ENCODE measurements at regions not wholly inside any gene's neighbourhood (a gene's known extent, or its start where the extent isn't known, plus 50 kb on each side); places are given as distances from the start of the nearest gene placed in this dataset.

GRCh38 chr3:166123088-166123487 is 285.9 kb upstream of the BCHE start:
- intact Hi-C loops (cut with micrococcal nuclease) = no loop called here
- POLR2A ChIA-PET = no interaction called here
- Mint-ChIP-seq H3K36me3 (no peaks in the 10 kb centered on the region), H3K27ac (no peak overlapping the region), H3K27me3 (no peaks in the 10 kb centered on the region), H3K4me3 (no peak overlapping the region), H3K9me3 (peaks cover 15% of the 10 kb centered on the region), H3K4me1 (ENCODE audit: low read depth) (no peaks in the 10 kb centered on the region)
- CTCF ChIA-PET = no interaction called here
- no peak for DNase-seq

DNA sequence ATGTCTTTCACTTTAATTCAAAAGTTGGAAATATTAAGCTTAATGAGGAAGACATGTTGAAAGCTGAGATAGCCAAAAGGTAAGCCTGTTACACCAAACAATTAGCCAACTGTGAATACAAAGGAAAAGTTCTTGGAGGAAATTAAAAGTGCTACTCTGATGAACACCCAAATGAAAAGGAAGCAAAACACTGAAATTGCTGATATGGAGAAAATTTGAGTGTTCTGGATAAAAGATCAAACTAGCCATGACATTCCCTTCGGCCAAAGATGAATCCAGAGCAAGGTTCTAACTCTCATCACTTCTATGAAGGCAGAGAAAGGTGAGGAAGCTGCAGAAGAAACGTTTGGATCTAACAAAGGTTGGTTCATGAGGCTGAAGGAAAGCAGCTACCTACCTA is 280.8 kb upstream of the BCHE start:
- POLR2A ChIA-PET = no interaction called here
- no peaks in the 10 kb centered on the region for H3K36me3 Mint-ChIP-seq
- CTCF ChIA-PET = no interaction called here

GRCh38 chr3:166114448-166114847 is 277.2 kb upstream of the BCHE start:
- CTCF ChIA-PET = no interaction called here
- DNase-seq = no peak
- Mint-ChIP-seq H3K27me3 (no peaks in the 10 kb centered on the region), H3K4me1 (ENCODE audit: low read depth) (no peaks in the 10 kb centered on the region), H3K36me3 (no peaks in the 10 kb centered on the region), H3K4me3 (no peak overlapping the region), H3K9me3 (peaks cover 15% of the 10 kb centered on the region), H3K27ac (no peak overlapping the region)
- POLR2A ChIA-PET = no interaction called here
- intact Hi-C loops (cut with micrococcal nuclease) = no loop called here

More for the DNA sequence above, 280.8 kb upstream of the BCHE start:
- peaks cover 7% of the 10 kb centered on the region for H3K9me3 Mint-ChIP-seq
- no peak for DNase-seq
- no peak overlapping the region for H3K27ac Mint-ChIP-seq
- H3K4me1 Mint-ChIP-seq (ENCODE audit: low read depth) = no peaks in the 10 kb centered on the region
- H3K27me3 Mint-ChIP-seq = no peaks in the 10 kb centered on the region
- no peak overlapping the region for H3K4me3 Mint-ChIP-seq
- intact Hi-C loops (cut with micrococcal nuclease) = no loop called here

GRCh38 chr3:166111562-166111961 is 274.3 kb upstream of the BCHE start:
- intact Hi-C loops (cut with micrococcal nuclease) = no loop called here
- POLR2A ChIA-PET = no interaction called here

DNA sequence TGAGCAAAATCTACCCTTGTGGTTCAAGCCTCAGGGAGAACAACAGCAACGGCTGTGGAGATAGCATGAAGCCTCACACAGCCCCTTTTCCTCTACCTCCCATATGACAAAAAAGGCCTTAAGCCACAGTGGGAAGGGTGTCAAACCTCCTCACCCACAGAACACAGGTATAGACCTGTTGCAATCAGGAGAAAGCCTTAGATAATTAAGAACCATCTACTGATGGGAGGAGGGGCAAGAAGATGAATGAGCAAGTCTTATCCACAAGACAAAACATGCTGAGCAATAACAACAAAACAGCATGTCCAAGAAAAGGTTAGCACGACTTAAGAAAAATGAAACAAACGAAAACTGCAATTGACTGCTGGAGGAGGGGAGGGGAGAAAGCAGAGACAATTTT is 272.9 kb upstream of the BCHE start:
- CTCF ChIA-PET = no interaction called here
- Mint-ChIP-seq H3K27ac (no peak overlapping the region), H3K27me3 (no peaks in the 10 kb centered on the region), H3K4me3 (no peak overlapping the region), H3K4me1 (ENCODE audit: low read depth) (no peaks in the 10 kb centered on the region), H3K9me3 (peaks cover 19% of the 10 kb centered on the region), H3K36me3 (no peaks in the 10 kb centered on the region)
- intact Hi-C loops (cut with micrococcal nuclease) = no loop called here
- no peak for DNase-seq
- POLR2A ChIA-PET = no interaction called here

More at GRCh38 chr3:166111562-166111961, 274.3 kb upstream of the BCHE start:
- H3K27me3 Mint-ChIP-seq = no peaks in the 10 kb centered on the region
- H3K36me3 Mint-ChIP-seq = no peaks in the 10 kb centered on the region
- CTCF ChIA-PET = no interaction called here
- peaks cover 19% of the 10 kb centered on the region for H3K9me3 Mint-ChIP-seq
- H3K4me3 Mint-ChIP-seq = no peak overlapping the region
- no peaks in the 10 kb centered on the region for H3K4me1 Mint-ChIP-seq (ENCODE audit: low read depth)
- no peak overlapping the region for H3K27ac Mint-ChIP-seq
- DNase-seq = no peak

- no peak for DNase-seq
- Mint-ChIP-seq H3K4me3 (no peak overlapping the region), H3K4me1 (ENCODE audit: low read depth) (no peaks in the 10 kb centered on the region), H3K9me3 (peaks cover 15% of the 10 kb centered on the region), H3K27me3 (no peaks in the 10 kb centered on the region), H3K27ac (no peak overlapping the region), H3K36me3 (no peaks in the 10 kb centered on the region)
- intact Hi-C loops (cut with micrococcal nuclease) = no loop called here
- ChIA-PET POLR2A (no interaction called here), CTCF (no interaction called here)
Measured at GRCh38 chr3:166104938-166105337, 267.7 kb upstream of the BCHE start.

GRCh38 chr3:166100730-166101129 is 263.5 kb upstream of the BCHE start:
- Mint-ChIP-seq H3K9me3 (peaks cover 17% of the 10 kb centered on the region), H3K36me3 (no peaks in the 10 kb centered on the region), H3K27ac (no peak overlapping the region), H3K4me3 (no peak overlapping the region), H3K4me1 (ENCODE audit: low read depth) (no peaks in the 10 kb centered on the region), H3K27me3 (no peaks in the 10 kb centered on the region)
- ChIA-PET POLR2A (no interaction called here), CTCF (no interaction called here)
- intact Hi-C loops (cut with micrococcal nuclease) = no loop called here
- DNase-seq = no peak

- H3K27me3 Mint-ChIP-seq = no peaks in the 10 kb centered on the region
- H3K4me1 Mint-ChIP-seq (ENCODE audit: low read depth) = no peaks in the 10 kb centered on the region
- no peak for DNase-seq
- H3K36me3 Mint-ChIP-seq = no peaks in the 10 kb centered on the region
- intact Hi-C loops (cut with micrococcal nuclease) = no loop called here
- H3K27ac Mint-ChIP-seq = no peak overlapping the region
- peaks cover 7% of the 10 kb centered on the region for H3K9me3 Mint-ChIP-seq
- POLR2A ChIA-PET = no interaction called here
- H3K4me3 Mint-ChIP-seq = no peak overlapping the region
- CTCF ChIA-PET = no interaction called here
Measured at GRCh38 chr3:166089575-166089974, 252.4 kb upstream of the BCHE start.

DNA sequence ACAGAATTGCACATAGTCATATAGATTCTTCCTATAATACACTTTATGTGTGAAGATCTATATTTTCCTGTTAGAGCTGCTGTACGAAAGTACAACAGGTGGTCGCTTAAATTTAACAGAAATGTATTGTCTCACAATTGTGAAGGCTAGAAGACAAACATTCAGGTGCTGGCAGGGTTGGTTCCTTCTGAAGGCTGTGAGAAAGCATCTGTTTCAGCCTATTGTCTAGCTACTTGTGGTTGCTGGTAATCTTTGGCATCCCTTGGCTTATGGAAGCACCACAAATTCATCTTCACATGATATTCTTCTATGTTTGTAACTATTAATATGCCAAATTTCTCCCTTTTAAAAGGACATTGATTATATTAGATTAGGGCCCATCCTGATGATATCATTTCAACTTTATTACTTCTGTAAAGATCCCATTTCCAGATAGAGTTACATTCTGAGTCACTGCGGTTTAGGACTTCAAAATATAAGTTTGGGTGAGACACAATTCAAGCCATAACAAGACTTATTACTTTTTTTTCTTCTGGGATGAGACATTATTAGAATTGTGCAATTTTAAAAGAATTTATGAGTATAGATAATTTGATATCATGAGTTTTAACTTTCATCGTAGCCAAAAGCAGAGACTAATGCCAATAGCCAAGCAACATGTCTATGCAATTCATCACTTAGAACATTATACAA is 248.1 kb upstream of the BCHE start:
- H3K9me3 Mint-ChIP-seq = peaks cover 5% of the 10 kb centered on the region
- no peaks in the 10 kb centered on the region for H3K36me3 Mint-ChIP-seq
- no peak overlapping the region for H3K27ac Mint-ChIP-seq
- ChIA-PET POLR2A (no interaction called here), CTCF (interaction anchor here (0.6 kb wide), 1 partner anchor 1014 kb away, joined by 3 read pairs; no protein-coding TSS in a partner anchor)
- no peaks in the 10 kb centered on the region for H3K4me1 Mint-ChIP-seq (ENCODE audit: low read depth)
- intact Hi-C loops (cut with micrococcal nuclease) = no loop called here
- no peak overlapping the region for H3K4me3 Mint-ChIP-seq
- no peaks in the 10 kb centered on the region for H3K27me3 Mint-ChIP-seq
- no peak for DNase-seq

DNA sequence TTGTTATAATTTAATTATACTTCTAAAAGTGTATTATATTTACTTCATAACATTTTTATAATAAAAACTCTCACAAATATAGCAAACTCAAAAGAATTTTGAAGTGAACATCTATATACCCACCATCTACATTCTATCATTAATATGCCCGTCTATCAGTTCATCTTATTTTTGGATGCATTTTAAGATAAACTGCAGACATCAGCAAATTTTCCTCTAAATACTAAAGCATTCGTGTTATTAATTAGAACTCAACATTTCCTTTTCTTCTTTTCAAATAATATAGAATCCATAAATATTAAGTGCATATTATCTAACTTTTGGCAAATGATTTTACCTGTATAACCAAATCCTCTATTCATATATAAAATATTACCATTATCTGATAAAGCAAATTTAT is 242.9 kb upstream of the BCHE start:
- Mint-ChIP-seq H3K36me3 (no peaks in the 10 kb centered on the region), H3K9me3 (peaks cover 4% of the 10 kb centered on the region), H3K27ac (no peak overlapping the region), H3K4me1 (ENCODE audit: low read depth) (no peaks in the 10 kb centered on the region), H3K4me3 (no peak overlapping the region), H3K27me3 (no peaks in the 10 kb centered on the region)
- CTCF ChIA-PET = no interaction called here
- intact Hi-C loops (cut with micrococcal nuclease) = no loop called here
- no peak for DNase-seq
- POLR2A ChIA-PET = no interaction called here

DNA sequence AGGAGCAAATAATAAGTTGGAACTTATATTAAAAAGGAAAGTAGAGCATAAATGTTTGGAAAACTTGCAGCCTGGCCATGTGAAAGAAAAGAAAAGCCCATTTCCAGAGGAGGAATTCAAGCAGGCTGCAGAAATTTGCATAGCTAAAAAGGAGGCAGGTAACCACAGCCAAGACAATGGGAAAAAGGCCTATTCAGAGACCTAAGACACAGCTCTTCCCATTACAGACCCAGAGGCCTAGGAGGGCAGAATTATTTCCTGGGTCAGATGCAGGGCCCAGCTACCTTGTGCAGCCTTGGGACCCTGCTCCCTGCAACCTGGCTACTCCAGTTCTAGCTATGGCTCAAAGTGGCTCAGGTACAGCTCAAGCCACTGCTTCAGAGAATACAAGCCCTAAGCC is 234.6 kb upstream of the BCHE start:
- H3K36me3 Mint-ChIP-seq = no peaks in the 10 kb centered on the region
- ChIA-PET CTCF (no interaction called here), POLR2A (no interaction called here)
- no peak overlapping the region for H3K27ac Mint-ChIP-seq
- H3K27me3 Mint-ChIP-seq = no peaks in the 10 kb centered on the region
- no peaks in the 10 kb centered on the region for H3K4me1 Mint-ChIP-seq (ENCODE audit: low read depth)
- intact Hi-C loops (cut with micrococcal nuclease) = no loop called here
- no peak overlapping the region for H3K4me3 Mint-ChIP-seq
- peaks cover 12% of the 10 kb centered on the region for H3K9me3 Mint-ChIP-seq
- no peak for DNase-seq

- intact Hi-C loops (cut with micrococcal nuclease) = no loop called here
- POLR2A ChIA-PET = no interaction called here
- CTCF ChIA-PET = no interaction called here
- H3K4me1 Mint-ChIP-seq (ENCODE audit: low read depth) = no peaks in the 10 kb centered on the region
- H3K27me3 Mint-ChIP-seq = no peaks in the 10 kb centered on the region
- DNase-seq = no peak
- H3K9me3 Mint-ChIP-seq = peaks cover 10% of the 10 kb centered on the region
- no peak overlapping the region for H3K4me3 Mint-ChIP-seq
- no peak overlapping the region for H3K27ac Mint-ChIP-seq
- H3K36me3 Mint-ChIP-seq = no peaks in the 10 kb centered on the region
Measured at GRCh38 chr3:166064476-166064875, 227.3 kb upstream of the BCHE start.

- H3K4me1 Mint-ChIP-seq (ENCODE audit: low read depth) = no peaks in the 10 kb centered on the region
- intact Hi-C loops (cut with micrococcal nuclease) = no loop called here
- no peak overlapping the region for H3K4me3 Mint-ChIP-seq
- H3K27ac Mint-ChIP-seq = no peak overlapping the region
- CTCF ChIA-PET = no interaction called here
- POLR2A ChIA-PET = no interaction called here
- peaks cover 6% of the 10 kb centered on the region for H3K9me3 Mint-ChIP-seq
- no peak for DNase-seq
- no peaks in the 10 kb centered on the region for H3K27me3 Mint-ChIP-seq
- no peaks in the 10 kb centered on the region for H3K36me3 Mint-ChIP-seq
Measured at GRCh38 chr3:166060789-166061479, 223.7 kb upstream of the BCHE start.
